ENCODE measurements at regions not wholly inside any gene's neighbourhood (a gene's known extent, or its start where the extent isn't known, plus 50 kb on each side); places are given as distances from the start of the nearest gene placed in this dataset.

DNA sequence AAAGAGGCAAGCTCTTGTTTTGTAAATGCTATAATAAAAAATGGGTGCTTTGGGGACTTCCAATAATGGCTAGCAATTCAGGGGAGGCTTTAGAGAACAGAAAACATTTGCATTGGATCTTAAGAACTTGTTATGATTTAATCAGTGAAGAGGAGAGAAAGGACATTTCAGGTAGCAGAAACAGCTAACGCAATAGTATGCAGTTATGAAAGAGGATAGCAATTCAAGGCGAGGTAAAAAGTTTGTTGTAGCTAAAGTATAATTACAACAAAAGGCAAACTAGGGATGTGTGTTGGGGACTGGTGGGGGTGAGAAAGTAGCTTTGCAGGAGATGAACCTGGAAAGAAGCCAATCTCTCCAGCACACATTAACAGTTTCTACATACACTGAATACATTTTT, 558.7 kb upstream of the SEMA6D start:
- TF ChIP-seq, protein P1, sequence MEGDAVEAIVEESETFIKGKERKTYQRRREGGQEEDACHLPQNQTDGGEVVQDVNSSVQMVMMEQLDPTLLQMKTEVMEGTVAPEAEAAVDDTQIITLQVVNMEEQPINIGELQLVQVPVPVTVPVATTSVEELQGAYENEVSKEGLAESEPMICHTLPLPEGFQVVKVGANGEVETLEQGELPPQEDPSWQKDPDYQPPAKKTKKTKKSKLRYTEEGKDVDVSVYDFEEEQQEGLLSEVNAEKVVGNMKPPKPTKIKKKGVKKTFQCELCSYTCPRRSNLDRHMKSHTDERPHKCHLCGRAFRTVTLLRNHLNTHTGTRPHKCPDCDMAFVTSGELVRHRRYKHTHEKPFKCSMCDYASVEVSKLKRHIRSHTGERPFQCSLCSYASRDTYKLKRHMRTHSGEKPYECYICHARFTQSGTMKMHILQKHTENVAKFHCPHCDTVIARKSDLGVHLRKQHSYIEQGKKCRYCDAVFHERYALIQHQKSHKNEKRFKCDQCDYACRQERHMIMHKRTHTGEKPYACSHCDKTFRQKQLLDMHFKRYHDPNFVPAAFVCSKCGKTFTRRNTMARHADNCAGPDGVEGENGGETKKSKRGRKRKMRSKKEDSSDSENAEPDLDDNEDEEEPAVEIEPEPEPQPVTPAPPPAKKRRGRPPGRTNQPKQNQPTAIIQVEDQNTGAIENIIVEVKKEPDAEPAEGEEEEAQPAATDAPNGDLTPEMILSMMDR (IDR thresholded peaks at IDR 0.05) = no peak
- TF ChIP-seq ZFX (IDR thresholded peaks at IDR 0.05; ENCODE audit: borderline replicate concordance) = no peak

GRCh38 chr15:47177177-47177576, 540.1 kb upstream of the SEMA6D start:
- no peak for TF ChIP-seq ZFX (IDR thresholded peaks at IDR 0.05; ENCODE audit: borderline replicate concordance)
- TF ChIP-seq, protein P1 (IDR thresholded peaks at IDR 0.05) = no peak
- no peak overlapping the region for H3K27ac ChIP-seq

More for the DNA sequence above, 558.7 kb upstream of the SEMA6D start:
- no peak overlapping the region for H3K27ac ChIP-seq

- TF ChIP-seq, protein P1 (IDR thresholded peaks at IDR 0.05) = no peak
- no peak for TF ChIP-seq ZFX (IDR thresholded peaks at IDR 0.05; ENCODE audit: borderline replicate concordance)
- no peak overlapping the region for H3K27ac ChIP-seq
Observed at GRCh38 chr15:47179988-47180387, 537.3 kb upstream of the SEMA6D start.

- TF ChIP-seq, protein P1 (IDR thresholded peaks at IDR 0.05) = no peak
Observed at GRCh38 chr15:47182818-47183217, 534.5 kb upstream of the SEMA6D start.

GRCh38 chr15:47184003-47184907, 533.0 kb upstream of the SEMA6D start:
- TF ChIP-seq, protein P1 (IDR thresholded peaks at IDR 0.05) = no peak
- no peak for TF ChIP-seq ZFX (IDR thresholded peaks at IDR 0.05; ENCODE audit: borderline replicate concordance)

More at GRCh38 chr15:47182818-47183217, 534.5 kb upstream of the SEMA6D start:
- H3K27ac ChIP-seq = no peak overlapping the region

DNA sequence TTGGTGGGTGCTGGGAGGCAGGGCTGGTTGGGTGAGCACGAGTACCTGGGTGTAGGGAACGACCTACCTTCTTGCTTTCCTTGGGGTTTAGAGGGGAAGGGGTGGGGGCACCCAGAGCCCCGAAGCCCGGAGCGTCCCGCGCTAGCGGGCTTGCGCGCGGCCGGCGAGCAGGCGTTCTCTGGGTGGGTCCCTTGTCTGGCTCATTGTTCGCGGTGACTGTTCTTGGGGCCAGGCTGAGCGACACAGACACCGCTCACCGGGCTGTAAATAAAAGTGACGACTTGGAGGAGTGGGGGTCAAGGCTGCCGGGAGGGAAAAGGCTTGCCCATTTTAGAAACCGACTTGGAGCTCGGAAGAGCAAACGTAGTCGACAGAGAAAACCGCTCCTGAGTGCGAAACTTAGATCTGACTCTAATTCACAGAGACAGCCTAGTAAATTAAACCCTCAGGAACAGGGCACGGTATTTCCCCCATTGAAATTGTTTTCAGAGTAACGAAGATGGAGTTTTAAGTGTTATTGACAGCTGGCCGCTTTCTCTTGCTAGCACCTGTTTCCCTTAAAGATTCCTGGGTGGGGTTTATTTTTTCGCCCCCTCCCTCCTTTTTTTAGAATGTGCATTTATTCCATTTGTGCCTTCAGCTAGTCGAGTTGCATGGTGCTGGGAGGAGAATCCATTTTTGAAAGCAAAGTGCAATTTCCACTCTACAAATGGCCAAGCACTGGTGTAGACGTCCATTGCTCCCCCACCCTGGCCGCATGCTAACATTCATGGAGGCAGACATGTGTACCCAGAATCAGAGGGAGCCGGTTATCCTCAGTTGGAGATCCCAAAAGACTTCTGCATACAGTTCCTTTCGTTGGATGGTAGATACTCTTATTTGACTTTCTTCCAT, 532.1 kb upstream of the SEMA6D start:
- TF ChIP-seq, protein P1 (IDR thresholded peaks at IDR 0.05) = no peak
- TF ChIP-seq ZFX (IDR thresholded peaks at IDR 0.05; ENCODE audit: borderline replicate concordance) = no peak
- H3K27ac ChIP-seq = no peak overlapping the region

More at GRCh38 chr15:47184003-47184907, 533.0 kb upstream of the SEMA6D start:
- no peak overlapping the region for H3K27ac ChIP-seq
